HG02759 (cell line): ENCODE measurements at regions not wholly inside any gene's neighbourhood (a gene's known extent, or its start where the extent isn't known, plus 50 kb on each side); places are given as distances from the start of the nearest gene placed in this dataset.

Experiments
- ATAC-seq: cut with Tn5 transposase; IDR thresholded peaks from one replicate; pipeline ENCODE4 v1.9.1; 2021; ENCODE audit warnings: mild to moderate bottlenecking, moderate library complexity; ENCODE audit not compliant: unreplicated experiment

- no peak for ATAC-seq
Observed at GRCh38 chr12:127546721-127547505, 720.1 kb upstream of the TMEM132C start.

DNA sequence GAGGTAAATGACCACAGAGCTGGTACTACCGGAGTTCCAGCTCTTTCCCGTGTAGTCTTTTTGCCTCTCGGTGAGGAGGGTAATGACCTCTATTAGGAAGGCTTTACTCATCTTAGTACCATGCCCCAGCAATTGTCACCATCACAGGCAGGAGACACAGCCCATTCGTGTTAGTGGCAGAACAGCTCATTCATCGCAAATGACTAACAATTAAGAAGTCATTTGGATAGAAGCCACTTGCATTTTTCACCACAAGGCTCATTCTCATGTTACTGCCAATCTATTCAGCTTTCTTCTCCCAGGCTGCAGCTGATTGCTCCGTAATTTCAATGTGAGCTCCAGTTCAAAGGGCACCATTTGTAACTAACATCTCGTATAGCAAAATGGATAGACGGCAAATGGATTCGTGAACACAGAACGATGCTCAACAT, 718.8 kb upstream of the TMEM132C start:
- ATAC-seq = no peak

DNA sequence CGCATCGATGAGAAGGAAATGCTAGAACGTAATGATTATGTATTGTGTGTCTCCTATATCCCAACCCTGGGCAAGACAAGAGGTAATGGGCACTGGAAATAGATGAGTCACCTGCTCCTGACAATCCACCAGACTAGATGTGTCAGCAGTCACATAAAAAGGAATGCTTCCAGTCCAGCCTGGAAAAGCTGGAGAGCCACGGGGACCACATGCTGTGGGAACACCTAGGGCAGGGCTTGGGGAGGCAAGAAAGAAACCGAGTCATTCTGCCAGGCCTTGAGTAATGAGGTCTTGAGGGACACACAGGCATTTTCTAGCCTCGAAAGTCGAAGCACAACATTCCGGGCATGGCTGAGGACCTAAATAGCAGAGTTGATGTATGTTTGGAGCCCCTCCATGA, 716.7 kb upstream of the TMEM132C start:
- ATAC-seq = no peak

DNA sequence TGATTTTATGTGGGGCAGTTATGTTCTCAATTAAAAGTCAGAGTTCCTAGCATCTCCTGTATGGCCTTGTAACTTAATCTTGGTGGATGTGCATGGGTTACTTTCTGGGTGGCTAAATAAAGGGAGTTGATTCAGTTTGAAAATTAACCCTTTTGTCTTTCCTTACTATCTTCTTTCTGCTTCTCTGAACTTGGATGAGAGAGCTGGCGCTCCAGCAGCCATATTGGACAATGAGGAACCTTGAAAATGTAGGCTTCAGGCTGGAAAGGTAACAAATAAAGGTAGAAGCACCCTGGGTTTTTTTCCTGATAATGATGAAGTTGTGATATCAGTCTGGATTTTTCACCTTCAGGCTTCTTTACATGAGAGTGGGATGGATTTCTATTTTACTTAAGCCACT, 714.1 kb upstream of the TMEM132C start:
- no peak for ATAC-seq

DNA sequence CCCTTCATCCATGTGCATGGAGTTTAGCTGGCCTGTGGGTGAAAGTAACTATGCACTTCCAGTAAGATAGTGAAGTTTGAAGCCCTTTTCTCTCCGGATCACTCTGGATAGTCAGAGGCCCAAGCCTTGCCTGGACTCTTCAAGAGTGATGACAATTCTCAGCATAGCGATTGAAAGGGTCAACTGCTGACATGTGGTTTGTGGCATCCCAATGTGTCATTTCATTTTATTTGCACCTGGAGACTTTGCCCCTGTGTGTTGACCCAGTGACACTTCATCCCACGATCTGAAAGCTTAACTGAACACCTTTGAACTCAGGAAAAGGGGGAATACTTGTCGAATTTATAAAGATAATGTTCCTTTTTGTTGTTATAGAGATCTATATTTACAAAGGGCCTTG, 711.9 kb upstream of the TMEM132C start:
- no peak for ATAC-seq

DNA sequence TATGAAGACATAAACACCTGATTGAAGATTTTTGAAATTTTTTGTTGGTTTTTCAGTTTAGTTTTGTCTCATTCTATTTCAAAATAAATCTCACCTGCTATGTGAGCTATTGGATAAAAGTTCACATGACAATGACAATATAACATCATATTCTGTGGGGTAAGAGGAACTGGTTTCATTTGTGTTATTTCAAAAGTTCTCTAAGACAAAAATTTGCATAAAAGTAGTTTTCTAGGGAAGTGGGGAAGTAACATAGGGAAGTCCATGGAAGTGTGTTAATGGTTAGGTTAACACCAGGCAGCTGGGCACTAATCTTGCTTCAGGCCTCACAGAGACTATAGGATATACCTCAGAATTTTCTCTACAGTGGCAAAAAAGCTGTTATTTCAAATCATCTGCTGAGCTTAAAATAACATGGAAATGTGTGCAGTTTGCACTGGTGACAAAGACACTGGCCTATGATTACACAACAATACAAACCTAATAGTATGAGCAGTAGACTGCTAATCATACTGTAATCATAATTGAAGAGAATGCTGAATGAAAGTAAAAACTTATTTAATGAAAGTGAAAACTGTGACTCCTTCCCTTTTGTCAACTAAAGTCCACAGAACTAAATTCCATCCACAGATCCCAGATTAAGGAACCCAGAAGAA, 710.6 kb upstream of the TMEM132C start:
- ATAC-seq = no peak

DNA sequence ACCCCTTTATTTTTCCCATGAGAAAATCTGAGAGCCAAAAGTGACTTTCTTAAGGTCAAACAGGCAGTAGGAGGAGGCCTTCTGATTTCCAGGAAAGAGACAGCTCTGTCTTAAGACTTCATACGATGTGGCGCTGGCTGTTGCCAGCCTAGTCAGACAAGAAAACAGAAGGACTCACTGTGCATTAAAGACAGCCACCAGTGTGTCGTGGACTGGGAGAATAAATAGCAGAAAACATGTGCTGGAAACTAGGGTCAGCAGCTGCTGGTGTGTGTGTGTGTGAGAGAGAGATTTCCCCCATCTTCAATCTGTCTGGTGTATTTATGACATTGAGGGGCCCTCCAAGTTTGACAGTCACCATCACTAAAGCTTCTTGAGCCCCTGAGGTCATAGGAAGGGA, 708.6 kb upstream of the TMEM132C start:
- ATAC-seq = no peak

- ATAC-seq = peak; percentile 71
Observed at GRCh38 chr12:127559349-127560040, 707.5 kb upstream of the TMEM132C start.

DNA sequence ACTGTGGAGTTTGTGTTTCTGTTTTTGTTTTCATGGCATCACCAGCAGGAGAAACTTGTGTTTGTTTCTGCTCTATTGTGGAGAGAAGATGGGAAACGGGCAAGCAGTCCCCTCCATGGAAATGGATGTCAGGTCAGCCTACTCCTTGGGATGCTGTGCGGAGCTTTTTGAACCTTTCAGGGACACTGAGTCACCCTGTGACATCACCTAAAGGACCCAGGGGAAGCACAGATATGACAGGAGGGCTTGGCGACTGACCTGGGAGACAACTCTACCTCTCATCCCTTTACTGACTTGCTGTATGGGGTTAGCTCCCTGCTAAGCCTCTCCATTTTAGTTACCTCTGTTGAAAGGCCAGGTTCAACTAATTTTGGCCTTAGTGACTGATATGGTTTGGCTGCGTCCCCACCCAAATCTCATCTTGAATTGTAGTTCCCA, 706.9 kb upstream of the TMEM132C start:
- no peak for ATAC-seq

DNA sequence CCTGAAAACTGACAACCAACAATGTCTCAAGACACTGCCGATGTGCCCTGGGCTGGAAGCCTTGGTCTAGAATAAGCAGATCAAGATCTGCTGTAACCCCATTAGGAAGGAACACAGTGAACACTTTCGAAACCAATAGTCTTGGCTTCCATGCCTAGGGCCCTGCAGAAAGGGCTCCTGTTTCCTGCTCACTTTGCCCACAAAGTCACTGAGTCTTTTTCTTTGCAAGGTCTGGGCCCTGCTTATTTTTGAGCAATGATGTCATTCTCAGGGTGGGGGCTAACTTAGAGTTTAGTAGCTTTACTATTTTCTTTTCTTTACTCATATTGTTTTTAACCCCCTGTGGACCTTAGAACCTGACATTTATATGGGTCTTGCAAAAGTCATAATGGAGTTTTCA, 704.2 kb upstream of the TMEM132C start:
- no peak for ATAC-seq

DNA sequence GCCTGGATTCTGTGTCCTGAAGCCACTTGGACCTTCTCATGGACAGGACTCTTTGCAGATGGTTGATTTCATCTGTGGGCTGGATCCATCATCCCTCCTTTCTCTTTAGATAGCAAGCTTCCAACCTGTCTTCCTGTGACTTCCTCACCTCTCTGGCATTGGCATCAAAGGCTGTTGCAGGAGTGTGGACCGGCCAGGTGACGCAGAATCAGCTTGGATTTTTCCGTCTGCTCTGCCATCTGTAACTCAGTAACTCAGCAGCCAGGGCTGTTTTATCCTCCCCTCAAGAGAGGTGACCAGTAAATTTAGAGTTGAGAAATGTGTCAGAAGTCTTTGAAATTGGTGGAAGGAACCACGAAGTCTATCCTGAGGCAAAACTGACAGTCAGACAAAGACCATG, 701.7 kb upstream of the TMEM132C start:
- no peak for ATAC-seq

DNA sequence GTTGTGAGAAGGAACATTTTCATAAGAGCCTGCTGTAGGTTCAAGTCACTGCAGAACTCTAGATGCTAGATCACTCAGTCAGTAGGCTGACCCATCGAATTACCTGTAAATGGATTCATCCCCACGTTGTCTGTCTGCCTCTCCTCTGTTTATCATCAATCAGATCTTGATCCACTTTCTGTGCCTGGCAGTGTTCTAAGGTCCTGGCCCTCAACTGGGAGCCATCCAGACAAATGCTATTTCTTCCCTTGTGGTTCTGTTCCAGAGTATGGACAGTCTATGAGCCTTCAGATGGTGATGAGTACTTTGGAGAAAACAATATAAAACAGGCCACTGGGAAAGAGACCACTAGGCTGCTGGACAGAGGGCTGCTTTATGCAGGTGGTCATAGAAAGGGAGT, 699.4 kb upstream of the TMEM132C start:
- no peak for ATAC-seq

DNA sequence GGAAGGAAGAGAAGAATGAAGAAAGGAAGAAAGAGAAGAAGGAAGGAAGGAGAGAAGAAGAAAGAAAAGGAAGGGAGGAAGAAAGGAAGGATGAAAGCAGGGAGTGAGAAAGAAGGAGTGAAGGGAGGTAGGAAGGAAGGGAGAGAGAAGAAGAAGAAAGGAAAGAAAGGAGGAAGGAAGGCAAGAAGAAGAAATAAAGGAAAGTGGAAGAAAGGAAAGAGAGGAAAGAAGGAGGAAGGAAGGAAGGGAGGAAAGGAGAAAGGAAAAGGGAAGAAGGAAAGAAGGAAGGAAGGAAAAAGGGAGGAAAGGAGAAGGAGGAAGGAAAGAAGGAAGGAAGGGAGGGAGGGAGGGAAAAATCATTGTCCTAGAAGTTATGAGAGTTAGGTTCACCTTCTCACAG, 696.6 kb upstream of the TMEM132C start:
- ATAC-seq = no peak

- no peak for ATAC-seq
Observed at GRCh38 chr12:127570793-127571360, 696.1 kb upstream of the TMEM132C start.

DNA sequence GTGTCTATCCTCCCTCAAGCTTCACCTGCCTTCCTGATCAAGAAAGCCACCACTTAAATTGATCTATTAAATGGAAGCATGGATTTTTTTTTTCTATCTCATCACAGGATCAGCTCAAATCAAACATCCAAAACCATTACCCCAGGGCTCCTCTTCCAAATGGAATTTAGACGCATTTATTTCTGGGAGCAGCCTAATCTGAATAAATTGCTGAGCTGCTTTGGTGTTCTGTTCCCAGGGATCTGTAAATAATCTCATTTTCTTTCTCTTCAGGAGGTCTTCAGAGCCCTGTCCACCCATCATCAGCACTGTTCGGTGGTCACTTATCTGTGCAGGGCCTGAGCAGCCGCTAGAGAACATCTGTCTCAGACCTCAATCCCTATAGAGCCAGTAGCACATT, 695.4 kb upstream of the TMEM132C start:
- no peak for ATAC-seq

DNA sequence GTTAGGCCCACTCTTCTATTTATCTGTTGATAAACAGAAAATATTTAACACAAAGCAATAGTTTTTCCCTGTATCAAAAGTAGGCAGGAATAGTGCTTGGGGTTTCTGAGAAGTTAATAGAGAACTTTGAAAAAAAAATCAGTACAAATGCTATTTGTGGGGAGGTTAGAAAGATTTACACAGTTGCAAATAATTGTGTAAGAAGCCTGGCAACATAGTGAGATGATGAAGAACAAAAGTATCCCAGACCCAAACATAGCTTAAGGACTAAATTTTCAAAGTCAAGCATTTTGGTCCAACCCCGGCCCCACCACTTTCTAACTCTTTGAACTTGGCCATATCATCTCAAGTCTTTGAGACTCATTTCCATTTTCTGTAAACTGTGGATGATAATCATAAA, 687.5 kb upstream of the TMEM132C start:
- no peak for ATAC-seq

DNA sequence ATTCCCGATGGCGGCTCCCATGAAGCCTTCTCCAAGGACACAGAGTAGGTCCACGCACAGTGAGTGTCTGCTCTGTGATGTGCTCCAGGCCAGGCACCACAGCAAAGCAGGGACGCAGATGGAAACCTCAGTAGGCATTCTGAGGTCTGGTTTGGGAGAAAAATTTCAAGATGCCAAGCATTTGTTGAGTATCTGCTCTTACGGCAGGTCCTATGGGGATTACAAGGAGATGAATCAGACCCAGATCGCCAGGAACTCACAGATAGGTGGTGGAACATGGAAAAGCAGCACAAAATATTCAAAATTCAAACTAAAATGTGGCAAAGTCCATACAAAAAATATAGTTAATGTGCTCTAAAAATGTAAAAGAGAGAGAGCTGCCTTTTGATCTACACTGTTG, 684.9 kb upstream of the TMEM132C start:
- no peak for ATAC-seq

DNA sequence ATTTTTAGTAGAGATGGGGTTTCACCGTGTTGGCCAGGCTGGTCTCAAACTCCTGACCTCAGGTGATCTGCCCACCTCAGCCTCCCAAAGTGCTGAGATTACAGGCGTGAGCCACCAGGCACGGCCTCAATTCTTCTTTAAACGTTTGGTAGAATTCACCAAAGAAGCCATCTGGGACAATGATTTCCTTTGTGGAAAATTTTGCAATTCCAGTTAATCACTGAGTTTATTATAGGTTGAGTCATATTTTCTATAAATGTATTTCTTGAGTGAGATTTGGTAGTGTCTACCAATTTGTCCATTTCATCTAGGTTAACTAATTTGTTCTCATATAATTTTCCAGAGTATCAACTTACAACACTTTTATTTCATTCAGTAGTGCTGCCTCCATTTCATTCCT, 683.9 kb upstream of the TMEM132C start:
- no peak for ATAC-seq

GRCh38 chr12:127588249-127588648, 678.7 kb upstream of the TMEM132C start:
- no peak for ATAC-seq

- no peak for ATAC-seq
Observed at GRCh38 chr12:127589541-127589940, 677.4 kb upstream of the TMEM132C start.

- no peak for ATAC-seq
Observed at GRCh38 chr12:127590868-127591267, 676.1 kb upstream of the TMEM132C start.

- ATAC-seq = no peak
Observed at GRCh38 chr12:127592245-127592644, 674.7 kb upstream of the TMEM132C start.
